ENCODE measurements at regions not wholly inside any gene's neighbourhood (a gene's known extent, or its start where the extent isn't known, plus 50 kb on each side); places are given as distances from the start of the nearest gene placed in this dataset.

DNA sequence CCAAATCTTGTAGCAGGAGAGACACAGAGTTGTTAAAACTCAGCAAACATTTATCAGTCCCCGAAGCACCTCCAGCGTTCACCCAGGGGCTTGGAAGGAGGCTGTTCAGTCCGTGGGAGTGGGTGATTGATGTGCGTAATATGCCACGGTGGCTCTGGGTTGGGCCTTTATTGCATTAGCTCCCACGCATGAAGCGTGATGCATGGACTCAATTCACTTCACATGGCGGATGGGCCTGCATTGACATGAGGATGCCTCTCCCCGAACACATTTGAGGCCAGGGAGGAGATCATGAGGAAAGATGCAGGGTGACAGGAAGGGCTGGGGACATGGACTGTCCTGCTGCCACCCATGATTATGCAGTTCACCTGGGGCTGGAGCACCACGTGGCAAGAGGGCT, 126.5 kb downstream of the FAM43A start:
- H3K9me3 ChIP-seq (ENCODE audit: control insufficient read depth, insufficient read depth, low read length) = no peaks in the 10 kb centered on the region
- 0 out of 2 replicates have a peak, but pooled peaks cover 5% of the 10 kb centered on the region for H3K27me3 ChIP-seq (ENCODE audit: control insufficient read depth, low read length)
- H4K20me1 ChIP-seq (ENCODE audit: control insufficient read depth, insufficient read depth, low read depth, low read length) = no peaks in the 10 kb centered on the region
- no peaks in the 10 kb centered on the region for H3K9me2 ChIP-seq (replicated peaks; ENCODE audit: control insufficient read depth, low read length)
- no peaks in the 10 kb centered on the region for H3F3A ChIP-seq (ENCODE audit: control insufficient read depth, insufficient read depth)
- H3K4me2 ChIP-seq (ENCODE audit: low read length) = no peak overlapping the region
- H3K4me1 ChIP-seq (ENCODE audit: control insufficient read depth, low read length) = peaks cover 19% of the 10 kb centered on the region
- TF ChIP-seq CTCF (IDR thresholded peaks at IDR 0.05; ENCODE audit: low read depth, low read length, poor library complexity, severe bottlenecking) (no peak), EZH2phosphoT487 (IDR thresholded peaks at IDR 0.05; ENCODE audit: borderline replicate concordance, low read length) (no peak)
- no peak overlapping the region for H3K4me3 ChIP-seq (ENCODE audit: low read length)
- no peak overlapping the region for H3K27ac ChIP-seq (ENCODE audit: low read depth, low read length)
- H3K36me3 ChIP-seq (ENCODE audit: control insufficient read depth, low read length) = no peaks in the 10 kb centered on the region
- H3K79me2 ChIP-seq (ENCODE audit: control insufficient read depth, low read length) = no peaks in the 10 kb centered on the region

DNA sequence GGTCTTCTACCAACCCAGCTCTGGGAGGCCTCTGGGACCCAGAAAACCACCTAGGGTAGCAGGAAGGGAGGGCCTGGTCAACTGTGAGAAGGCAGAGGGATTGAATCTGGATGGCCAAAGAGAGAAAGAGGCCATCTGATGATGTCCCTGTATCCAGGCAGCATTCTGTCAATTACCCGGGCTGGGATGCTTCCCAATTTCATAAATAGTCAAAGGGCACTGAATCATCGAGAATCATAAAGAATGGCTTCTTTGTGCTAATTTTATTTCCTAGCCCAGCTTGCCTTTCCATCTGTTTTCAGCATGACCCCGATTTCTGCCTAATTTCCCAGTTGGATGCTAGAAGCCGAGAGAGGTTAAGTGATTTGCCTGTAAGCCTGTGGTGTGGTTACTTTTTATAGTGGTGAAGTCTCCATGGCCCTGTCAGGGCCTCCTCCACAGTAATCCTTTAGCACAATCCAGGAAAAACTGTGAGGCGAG, 129.2 kb downstream of the FAM43A start:
- no peak overlapping the region for H3K27ac ChIP-seq (ENCODE audit: low read depth, low read length)
- no peaks in the 10 kb centered on the region for H3K79me2 ChIP-seq (ENCODE audit: control insufficient read depth, low read length)
- H4K20me1 ChIP-seq (ENCODE audit: control insufficient read depth, insufficient read depth, low read depth, low read length) = no peaks in the 10 kb centered on the region
- H3K4me3 ChIP-seq (ENCODE audit: low read length) = no peak overlapping the region
- H3K9me2 ChIP-seq (replicated peaks; ENCODE audit: control insufficient read depth, low read length) = no peaks in the 10 kb centered on the region
- H3K4me2 ChIP-seq (ENCODE audit: low read length) = no peak overlapping the region
- peaks cover 18% of the 10 kb centered on the region for H3K4me1 ChIP-seq (ENCODE audit: control insufficient read depth, low read length)
- H3F3A ChIP-seq (ENCODE audit: control insufficient read depth, insufficient read depth) = no peaks in the 10 kb centered on the region
- TF ChIP-seq CTCF (IDR thresholded peaks at IDR 0.05; ENCODE audit: low read depth, low read length, poor library complexity, severe bottlenecking) = no peak
- no peak for TF ChIP-seq EZH2phosphoT487 (IDR thresholded peaks at IDR 0.05; ENCODE audit: borderline replicate concordance, low read length)
- no peaks in the 10 kb centered on the region for H3K9me3 ChIP-seq (ENCODE audit: control insufficient read depth, insufficient read depth, low read length)
- H3K36me3 ChIP-seq (ENCODE audit: control insufficient read depth, low read length) = no peaks in the 10 kb centered on the region
- peaks cover 5% of the 10 kb centered on the region; the same call in 1 of the 2 replicates for H3K27me3 ChIP-seq (ENCODE audit: control insufficient read depth, low read length)

DNA sequence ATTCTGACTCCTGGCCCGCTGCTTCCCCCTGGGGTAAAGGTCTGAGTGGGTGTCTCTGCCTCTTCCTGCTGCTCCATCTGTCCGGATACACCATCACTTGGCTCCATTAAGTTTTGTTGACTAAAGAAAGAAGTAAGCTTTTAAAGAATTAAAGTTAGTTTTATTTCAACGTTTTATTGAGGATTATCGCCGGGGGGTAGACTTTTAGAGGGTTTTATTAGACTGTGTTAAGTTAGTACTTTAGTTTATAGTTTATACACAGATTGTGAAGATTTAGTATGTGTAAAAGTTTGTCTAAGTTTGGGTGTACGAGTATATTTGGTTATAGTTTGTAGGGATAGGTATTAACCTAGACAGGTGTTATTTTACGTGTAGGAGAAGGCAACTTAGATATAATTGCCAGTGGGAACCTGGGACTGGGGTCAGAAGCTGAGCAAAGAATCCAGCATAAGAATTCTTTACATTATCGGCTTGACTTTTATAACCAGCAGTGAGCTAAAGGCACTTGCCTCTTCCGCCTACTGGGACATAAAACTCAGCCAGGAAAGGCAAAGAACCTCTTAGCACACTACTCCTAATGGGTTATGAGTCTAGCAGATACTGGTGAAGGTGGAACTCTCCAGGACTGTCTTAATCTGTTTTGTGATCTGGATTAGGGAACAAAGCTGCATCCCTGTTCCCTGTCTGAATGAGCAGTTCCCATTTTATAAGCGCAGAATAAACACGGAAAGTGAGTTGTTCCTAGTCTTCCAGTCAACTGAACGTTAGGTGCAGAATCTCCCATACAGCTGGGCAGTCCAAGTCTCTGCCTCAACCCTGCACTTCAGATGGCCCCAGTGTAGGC, 131.3 kb downstream of the FAM43A start:
- Histone ChIP-seq H3K36me3 (ENCODE audit: control insufficient read depth, low read length) (no peaks in the 10 kb centered on the region), H3K9me3 (ENCODE audit: control insufficient read depth, insufficient read depth, low read length) (no peaks in the 10 kb centered on the region), H4K20me1 (ENCODE audit: control insufficient read depth, insufficient read depth, low read depth, low read length) (no peaks in the 10 kb centered on the region), H3F3A (ENCODE audit: control insufficient read depth, insufficient read depth) (no peaks in the 10 kb centered on the region), H3K4me2 (ENCODE audit: low read length) (no peak overlapping the region), H3K4me3 (ENCODE audit: low read length) (no peak overlapping the region), H3K27me3 (ENCODE audit: control insufficient read depth, low read length) (peaks cover 2% of the 10 kb centered on the region; the same call in 1 of the 2 replicates), H3K9me2 (replicated peaks; ENCODE audit: control insufficient read depth, low read length) (no peaks in the 10 kb centered on the region), H3K27ac (ENCODE audit: low read depth, low read length) (no peak overlapping the region), H3K4me1 (ENCODE audit: control insufficient read depth, low read length) (no peaks in the 10 kb centered on the region), H3K79me2 (ENCODE audit: control insufficient read depth, low read length) (no peaks in the 10 kb centered on the region)
- TF ChIP-seq EZH2phosphoT487 (IDR thresholded peaks at IDR 0.05; ENCODE audit: borderline replicate concordance, low read length) (no peak), CTCF (IDR thresholded peaks at IDR 0.05; ENCODE audit: low read depth, low read length, poor library complexity, severe bottlenecking) (no peak)

Measured in DOHH2 (cell line).